ENCODE measurements at regions not wholly inside any gene's neighbourhood (a gene's known extent, or its start where the extent isn't known, plus 50 kb on each side); places are given as distances from the start of the nearest gene placed in this dataset.
A peak's percentile ranks its signal among the peaks of the same experiment; 100 is the strongest.
"Not testable (repeated sequence)": the region's sequence is repeated elsewhere in the genome, so short reads cannot be mapped to it uniquely, and the experiment has no call there.

DNA sequence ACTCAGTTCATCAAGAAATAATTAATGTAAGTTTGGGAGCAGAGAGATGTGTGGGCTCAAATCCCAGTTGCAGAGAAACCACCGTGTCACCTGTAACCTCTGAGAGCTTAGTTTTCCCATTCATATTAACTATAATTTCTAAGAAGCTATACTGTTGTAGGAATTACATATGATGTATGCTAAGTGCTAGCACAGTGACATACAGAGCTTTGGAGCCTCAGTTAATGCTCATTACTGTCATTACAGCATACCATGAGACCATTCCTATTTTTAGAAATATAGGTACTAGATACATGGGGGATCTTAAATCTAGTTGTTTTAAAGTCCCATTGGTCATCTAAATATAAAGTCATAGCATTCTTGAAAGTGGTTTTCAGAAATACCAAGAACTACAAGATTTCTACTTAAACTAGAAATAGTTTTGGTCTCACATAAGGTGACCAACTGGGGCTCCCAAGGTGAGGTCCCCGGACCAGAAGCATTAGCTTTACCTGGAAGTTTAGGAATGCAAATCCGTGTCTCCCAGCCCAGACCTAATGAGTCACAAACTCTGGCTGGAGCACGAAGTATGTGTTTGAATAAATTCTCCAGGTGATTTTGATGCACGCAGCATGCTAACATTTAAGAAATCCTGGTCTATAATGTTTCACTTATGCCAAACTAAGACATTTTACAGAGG, 144.6 kb downstream of the LACC1 start:
- no peak for FAIRE-seq

- no peak for FAIRE-seq
Observed at GRCh38 chr13:44024846-44025195, 145.1 kb downstream of the LACC1 start.

GRCh38 chr13:44026194-44026593, 146.5 kb downstream of the LACC1 start:
- no peak for FAIRE-seq

DNA sequence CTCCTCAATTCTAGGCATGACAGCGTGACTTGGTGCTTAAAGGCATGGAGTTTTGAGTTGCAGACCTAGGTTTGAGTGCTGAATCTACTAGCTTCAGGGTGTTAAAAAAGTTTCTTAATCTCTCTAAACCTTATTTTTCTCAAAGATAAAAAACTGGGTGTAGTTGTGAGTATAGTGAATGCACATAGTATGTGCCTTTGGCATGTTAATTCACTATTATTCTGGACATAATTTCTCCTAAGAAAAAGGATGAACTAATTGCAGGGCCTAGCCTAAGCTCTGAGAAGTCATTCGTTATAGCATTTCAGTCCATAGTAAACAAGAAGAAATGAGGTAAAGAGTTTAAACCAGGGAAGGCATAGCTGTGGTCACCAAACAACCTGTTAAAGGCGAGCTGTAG, 149.0 kb downstream of the LACC1 start:
- FAIRE-seq, result no peak

- no peak for FAIRE-seq
Observed at GRCh38 chr13:44030615-44031014, 150.9 kb downstream of the LACC1 start.

- no peak for FAIRE-seq
Observed at GRCh38 chr13:44031555-44031954, 151.9 kb downstream of the LACC1 start.

DNA sequence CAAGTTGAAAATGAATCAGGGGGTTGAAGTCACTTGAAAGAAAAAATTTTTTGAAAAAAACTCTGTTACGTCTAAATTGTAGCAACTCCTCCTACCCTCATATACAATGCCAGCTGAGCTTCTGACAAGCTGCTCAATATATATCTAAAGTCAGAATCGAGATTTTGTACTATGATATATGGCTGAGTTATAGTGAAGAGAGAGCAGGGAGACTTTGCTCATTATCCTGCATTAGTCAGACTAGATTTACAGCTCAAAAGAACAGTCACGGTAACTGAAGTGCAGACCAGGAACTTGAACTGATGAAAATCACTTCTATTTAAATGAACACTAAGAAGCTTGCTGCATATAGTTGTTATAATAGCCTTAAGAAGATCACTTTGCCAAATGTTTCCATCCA, 153.1 kb downstream of the LACC1 start:
- no peak for FAIRE-seq

DNA sequence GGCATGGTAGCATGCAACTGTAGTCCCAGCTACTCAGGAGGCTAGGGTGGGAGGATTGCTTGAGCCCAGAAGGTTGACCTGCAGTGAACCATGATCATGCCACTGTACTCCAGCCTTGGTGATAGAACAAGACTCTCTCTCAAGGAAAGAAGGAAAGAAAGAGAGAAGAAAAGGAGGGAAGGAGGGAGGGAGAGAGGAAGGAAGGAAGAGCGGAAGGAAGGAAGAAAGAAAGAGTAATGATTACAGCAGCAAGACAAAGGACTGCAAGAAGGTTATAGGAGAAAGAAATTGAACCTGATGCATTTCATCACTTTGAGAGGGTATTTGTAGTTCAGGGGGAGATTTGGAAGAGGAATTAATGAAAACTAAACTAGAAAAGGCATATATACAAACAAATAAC, 155.7 kb downstream of the LACC1 start:
- no peak for FAIRE-seq

GRCh38 chr13:44040070-44040817, 160.5 kb downstream of the LACC1 start:
- peak; percentile 88 for FAIRE-seq

DNA sequence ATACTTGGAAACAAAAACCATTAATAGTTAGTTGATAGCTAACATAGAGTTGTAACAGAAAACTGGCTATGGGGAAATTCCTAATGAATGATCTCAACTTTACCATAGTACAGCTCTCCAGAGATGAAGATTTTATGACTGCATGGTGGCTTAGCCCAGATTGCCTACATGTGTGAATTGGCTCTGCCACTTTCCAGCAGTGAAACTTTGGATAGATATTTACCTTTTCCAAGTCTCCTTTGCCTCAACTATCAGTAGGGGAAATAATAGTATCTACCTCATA, 161.1 kb downstream of the LACC1 start:
- FAIRE-seq, result no peak

- FAIRE-seq, result no peak
Observed at GRCh38 chr13:44044547-44045179, 165.0 kb downstream of the LACC1 start.

DNA sequence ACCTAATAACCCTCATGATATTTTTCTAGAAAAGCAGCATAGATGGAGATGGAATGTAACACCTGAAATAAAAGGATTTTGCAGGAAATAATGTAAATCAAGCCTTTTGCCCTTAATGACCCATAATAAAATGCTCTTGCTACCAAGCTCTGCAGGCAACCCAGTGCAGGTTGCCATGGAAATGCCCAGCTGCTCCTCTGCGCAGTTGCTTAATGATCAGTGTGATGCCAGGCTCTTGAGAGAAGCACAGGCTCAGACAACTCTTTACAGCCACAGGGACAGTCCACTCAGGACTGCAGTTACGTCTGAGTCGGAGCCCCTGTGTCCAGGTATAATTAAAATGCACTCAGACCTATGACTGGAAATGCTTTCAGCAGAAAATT, 165.5 kb downstream of the LACC1 start:
- FAIRE-seq, result no peak

DNA sequence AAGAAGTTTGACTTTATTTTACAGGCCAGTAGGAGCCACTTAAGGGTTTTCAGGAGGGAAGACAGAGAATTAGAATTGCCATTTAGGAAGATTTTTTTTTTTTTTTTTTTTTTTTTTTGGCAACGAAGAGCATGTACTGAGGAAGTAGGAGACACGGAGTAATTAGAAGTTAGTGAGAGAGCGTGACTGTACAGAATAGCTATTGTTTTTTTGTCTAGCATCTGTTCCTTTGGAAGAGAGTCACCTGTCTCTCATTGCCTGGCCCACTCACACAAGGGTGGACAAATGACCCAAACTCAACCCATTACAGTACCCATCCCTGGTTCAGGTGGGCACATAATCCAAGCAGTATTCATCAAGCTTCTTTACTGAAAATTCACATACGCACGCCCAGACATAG, 166.7 kb downstream of the LACC1 start:
- FAIRE-seq, result no peak

DNA sequence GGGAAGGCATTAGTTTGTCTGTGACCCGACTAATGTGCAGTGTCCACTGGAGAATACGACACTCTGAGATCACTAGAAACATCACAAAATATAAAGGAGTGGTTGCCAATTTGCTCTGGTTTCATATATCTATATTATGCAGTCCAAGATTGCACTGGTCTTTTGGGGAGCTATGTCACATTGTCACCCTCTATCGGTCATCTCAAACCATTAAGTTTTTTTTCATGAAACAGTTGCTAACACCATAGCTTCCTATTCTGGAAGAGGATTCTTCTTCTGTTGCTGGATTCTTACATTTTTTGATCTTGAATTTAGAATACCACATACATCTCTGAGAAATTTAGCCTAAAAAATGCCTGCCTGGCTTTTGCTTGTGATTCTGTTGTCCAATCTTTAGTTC, 168.6 kb downstream of the LACC1 start:
- no peak for FAIRE-seq

DNA sequence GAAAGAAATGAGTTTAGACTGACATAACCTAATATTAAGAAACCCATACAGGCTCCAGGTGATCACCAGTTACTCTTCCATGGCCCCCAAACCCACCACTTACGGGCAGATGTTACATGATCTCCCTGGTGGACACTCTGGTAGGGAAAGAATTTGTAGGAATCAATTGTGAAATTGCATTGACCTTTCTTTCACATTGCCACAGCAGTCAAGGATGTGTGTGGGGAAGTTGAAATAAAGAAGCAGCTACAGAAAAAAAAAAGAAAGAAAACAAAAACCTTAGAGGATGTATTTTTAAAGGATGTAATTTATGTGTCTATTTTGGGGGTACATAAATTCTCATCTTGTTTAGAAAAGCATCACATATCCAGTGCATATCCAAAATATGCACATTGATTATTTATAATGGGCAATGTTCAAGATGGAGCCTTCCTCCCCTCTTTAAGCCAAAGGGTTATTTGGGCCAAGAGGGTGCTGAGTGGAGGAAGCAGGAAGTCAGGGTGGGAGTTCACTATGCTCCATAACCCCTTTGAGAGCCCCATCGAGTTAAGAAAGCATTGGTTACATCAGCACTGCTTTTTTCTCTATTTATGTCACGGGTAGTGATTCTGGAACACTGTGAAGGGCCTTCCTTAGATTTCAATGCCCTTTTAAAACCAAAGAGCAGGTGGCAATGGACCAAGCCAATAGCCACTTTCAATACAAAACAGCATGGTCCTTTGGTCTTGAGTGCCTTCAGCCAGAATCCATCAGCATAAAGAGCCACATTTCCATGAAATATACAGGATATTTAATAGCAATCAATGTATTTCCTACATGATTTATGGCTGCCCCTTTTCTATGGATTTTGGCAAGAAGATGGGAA, 169.6 kb downstream of the LACC1 start:
- no peak for FAIRE-seq

GRCh38 chr13:44050450-44051063, 170.9 kb downstream of the LACC1 start:
- peak; percentile 98 for FAIRE-seq

DNA sequence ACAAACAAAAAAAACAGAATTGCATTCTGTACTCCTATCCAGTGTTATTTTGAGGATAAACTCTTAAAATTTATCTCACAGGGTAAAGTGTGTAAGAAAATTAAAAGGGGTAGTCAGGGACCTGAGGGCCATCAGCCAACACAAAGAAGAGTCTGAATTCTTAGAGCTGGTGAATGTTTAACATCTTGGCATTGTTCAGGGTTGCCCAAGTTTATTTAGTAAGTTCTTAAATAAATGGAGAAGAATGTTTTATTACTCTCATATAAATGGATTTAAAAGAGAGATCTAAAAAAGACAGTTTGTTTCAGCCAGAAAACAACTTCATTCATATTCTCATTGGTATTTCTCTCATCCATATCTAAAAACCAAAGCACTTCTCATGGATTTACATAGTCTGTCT, 171.7 kb downstream of the LACC1 start:
- FAIRE-seq, result peak; percentile 12

DNA sequence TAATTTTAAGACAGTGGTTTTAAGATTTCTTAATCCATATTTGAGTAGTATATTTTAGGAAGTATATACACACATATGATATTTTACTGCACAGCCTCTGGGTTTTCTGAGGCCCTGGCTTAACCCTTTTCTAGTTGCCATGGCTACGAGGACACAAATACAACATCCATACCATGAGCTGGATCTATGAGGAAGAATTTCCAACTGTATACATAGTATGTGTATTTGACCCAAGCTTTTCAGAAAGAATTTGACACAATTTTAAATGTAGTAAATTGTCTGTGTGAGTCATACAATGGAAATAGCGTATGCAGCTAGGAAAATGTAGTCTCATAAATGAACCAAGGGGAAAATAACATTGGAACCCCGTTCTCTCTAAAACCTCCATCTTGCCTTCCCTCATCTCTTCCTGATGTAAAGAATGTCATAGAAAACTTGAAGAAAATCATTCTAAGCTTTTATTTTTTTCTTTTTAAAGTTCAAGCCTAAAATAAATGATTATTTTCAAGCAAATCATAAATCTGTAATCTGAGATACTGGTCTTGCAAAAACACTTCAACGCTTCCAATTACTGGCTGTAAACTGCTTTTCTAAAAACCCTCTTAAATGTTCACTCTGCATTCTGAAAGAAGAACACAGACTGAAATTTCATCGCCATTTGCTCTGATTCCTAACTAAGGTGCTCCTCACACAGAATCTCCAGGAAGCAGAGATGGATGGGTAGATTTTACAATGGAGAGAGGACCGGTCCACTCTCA, 172.4 kb downstream of the LACC1 start:
- FAIRE-seq, result no peak

GRCh38 chr13:44052780-44053184, 173.1 kb downstream of the LACC1 start:
- no peak for FAIRE-seq

GRCh38 chr13:44053208-44053607, 173.5 kb downstream of the LACC1 start:
- FAIRE-seq, result peak; percentile 91

GRCh38 chr13:44054525-44054924, 174.8 kb downstream of the LACC1 start:
- FAIRE-seq, result no peak

- FAIRE-seq, result not testable (repeated sequence)
Observed at GRCh38 chr13:44055681-44056080, 176.0 kb downstream of the LACC1 start.
